HEK293 (cell line): ENCODE measurements at regions not wholly inside any gene's neighbourhood (a gene's known extent, or its start where the extent isn't known, plus 50 kb on each side); places are given as distances from the start of the nearest gene placed in this dataset.

ENCODE experiments used
- GLIS1 ChIP-seq: fragments of 450-650 bp; formaldehyde crosslinking; IDR thresholded peaks from 2 replicates; pipeline ENCODE4 v1.5.1; 2016; ENCODE audit warnings: missing biosample characterization, missing genetic modification characterization
- HOXC10 ChIP-seq: sonication (generic); formaldehyde crosslinking; IDR thresholded peaks from 2 replicates; pipeline ENCODE4 v1.8.1; 2023; ENCODE audit warnings: mild to moderate bottlenecking, missing genetic modification reagents
- KLF16 ChIP-seq: fragments of 450-650 bp; formaldehyde crosslinking; IDR thresholded peaks from 2 replicates; pipeline ENCODE4 v1.5.1; 2017; ENCODE audit warnings: missing biosample characterization, missing genetic modification characterization
- PRDM1 ChIP-seq: fragments of 450-650 bp; formaldehyde crosslinking; IDR thresholded peaks from 2 replicates; pipeline ENCODE4; 2016; ENCODE audit warnings: missing biosample characterization, missing genetic modification characterization
- ZFP37 ChIP-seq: fragments of 450-650 bp; formaldehyde crosslinking; IDR thresholded peaks from 2 replicates; pipeline ENCODE4 v1.5.1; 2016; ENCODE audit warnings: missing biosample characterization, missing genetic modification characterization
- ZNF140 ChIP-seq: fragments of 450-650 bp; formaldehyde crosslinking; IDR thresholded peaks from 2 replicates; pipeline ENCODE4 v1.5.1; 2016; ENCODE audit warnings: missing biosample characterization, missing genetic modification characterization
- ZNF350 ChIP-seq: fragments of 450-650 bp; formaldehyde crosslinking; IDR thresholded peaks from 2 replicates; pipeline ENCODE4 v1.5.0; 2017; ENCODE audit warnings: missing biosample characterization, mild to moderate bottlenecking, missing genetic modification characterization
- ZNF596 ChIP-seq: fragments of 450-650 bp; IDR thresholded peaks from 2 replicates; pipeline ENCODE4 v1.5.0; 2018; ENCODE audit warnings: missing biosample characterization, mild to moderate bottlenecking, missing genetic modification characterization, moderate library complexity
- ZNF747 ChIP-seq: fragments of 450-650 bp; formaldehyde crosslinking; IDR thresholded peaks from 2 replicates; pipeline ENCODE4 v1.5.1; 2016; ENCODE audit warnings: missing biosample characterization, missing genetic modification characterization
- ZNF843 ChIP-seq: fragments of 450-650 bp; formaldehyde crosslinking; IDR thresholded peaks from 2 replicates; pipeline ENCODE4 v1.5.1; 2016; ENCODE audit warnings: missing biosample characterization, missing genetic modification characterization
- TF ChIP-seq, protein P1 (sequence below): fragments of 450-650 bp; formaldehyde crosslinking; IDR thresholded peaks from 2 replicates; pipeline ENCODE4 v1.5.1; 2016; ENCODE audit warnings: missing biosample characterization, missing genetic modification characterization
- TF ChIP-seq, protein P2 (sequence below): sonication (generic); formaldehyde crosslinking; IDR thresholded peaks from 2 replicates; pipeline ENCODE4 v1.8.1; 2022; ENCODE audit warnings: mild to moderate bottlenecking, moderate library complexity, missing genetic modification reagents

DNA sequence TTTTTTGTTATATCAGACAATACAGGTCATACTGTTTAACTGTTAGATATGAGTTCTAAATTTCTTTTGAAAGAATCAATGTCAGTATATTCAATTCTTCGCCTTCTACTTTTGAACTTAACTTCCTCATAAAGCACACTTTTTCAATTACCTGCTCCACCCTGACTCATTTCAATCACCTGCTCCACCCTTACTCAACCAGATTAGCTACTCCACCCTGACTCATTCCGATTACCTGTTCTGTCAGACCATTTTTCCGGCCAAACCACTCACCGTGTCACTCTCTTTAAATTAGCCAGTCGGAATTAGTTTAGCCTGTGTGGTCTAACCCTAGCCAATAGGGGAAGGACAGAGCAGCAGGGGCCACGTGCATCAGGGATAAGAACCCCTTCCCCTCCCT lies 751.8 kb upstream of the POU3F4 start:
- TF ChIP-seq ZNF140 (tag by site-specific recombination) (no peak), ZNF350 (no peak), KLF16 (tag by site-specific recombination) (no peak), PRDM1 (no peak), ZNF843 (tag by site-specific recombination) (no peak), GLIS1 (tag by site-specific recombination) (no peak), ZNF596 (tag by site-specific recombination) (no peak), HOXC10 (CRISPR knock-in tag) (no peak), ZFP37 (tag by site-specific recombination) (no peak), ZNF747 (tag by site-specific recombination) (no peak)
- TF ChIP-seq, protein P1, sequence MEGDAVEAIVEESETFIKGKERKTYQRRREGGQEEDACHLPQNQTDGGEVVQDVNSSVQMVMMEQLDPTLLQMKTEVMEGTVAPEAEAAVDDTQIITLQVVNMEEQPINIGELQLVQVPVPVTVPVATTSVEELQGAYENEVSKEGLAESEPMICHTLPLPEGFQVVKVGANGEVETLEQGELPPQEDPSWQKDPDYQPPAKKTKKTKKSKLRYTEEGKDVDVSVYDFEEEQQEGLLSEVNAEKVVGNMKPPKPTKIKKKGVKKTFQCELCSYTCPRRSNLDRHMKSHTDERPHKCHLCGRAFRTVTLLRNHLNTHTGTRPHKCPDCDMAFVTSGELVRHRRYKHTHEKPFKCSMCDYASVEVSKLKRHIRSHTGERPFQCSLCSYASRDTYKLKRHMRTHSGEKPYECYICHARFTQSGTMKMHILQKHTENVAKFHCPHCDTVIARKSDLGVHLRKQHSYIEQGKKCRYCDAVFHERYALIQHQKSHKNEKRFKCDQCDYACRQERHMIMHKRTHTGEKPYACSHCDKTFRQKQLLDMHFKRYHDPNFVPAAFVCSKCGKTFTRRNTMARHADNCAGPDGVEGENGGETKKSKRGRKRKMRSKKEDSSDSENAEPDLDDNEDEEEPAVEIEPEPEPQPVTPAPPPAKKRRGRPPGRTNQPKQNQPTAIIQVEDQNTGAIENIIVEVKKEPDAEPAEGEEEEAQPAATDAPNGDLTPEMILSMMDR (tag by site-specific recombination) = no peak
- TF ChIP-seq, protein P2, sequence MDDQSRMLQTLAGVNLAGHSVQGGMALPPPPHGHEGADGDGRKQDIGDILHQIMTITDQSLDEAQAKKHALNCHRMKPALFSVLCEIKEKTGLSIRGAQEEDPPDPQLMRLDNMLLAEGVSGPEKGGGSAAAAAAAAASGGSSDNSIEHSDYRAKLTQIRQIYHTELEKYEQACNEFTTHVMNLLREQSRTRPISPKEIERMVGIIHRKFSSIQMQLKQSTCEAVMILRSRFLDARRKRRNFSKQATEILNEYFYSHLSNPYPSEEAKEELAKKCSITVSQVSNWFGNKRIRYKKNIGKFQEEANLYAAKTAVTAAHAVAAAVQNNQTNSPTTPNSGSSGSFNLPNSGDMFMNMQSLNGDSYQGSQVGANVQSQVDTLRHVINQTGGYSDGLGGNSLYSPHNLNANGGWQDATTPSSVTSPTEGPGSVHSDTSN (CRISPR knock-in tag) = no peak
